ENCODE measurements at regions not wholly inside any gene's neighbourhood (a gene's known extent, or its start where the extent isn't known, plus 50 kb on each side); places are given as distances from the start of the nearest gene placed in this dataset.

- H3K36me3 Mint-ChIP-seq (ENCODE audit: low read depth) = no peaks in the 10 kb centered on the region
- H3K27ac Mint-ChIP-seq = no peak overlapping the region
- H3K9me3 Mint-ChIP-seq = peaks cover 7% of the 10 kb centered on the region
- Histone ChIP-seq H3K4me3 (ENCODE audit: low read length) (no peak overlapping the region), H3K27me3 (ENCODE audit: control insufficient read depth in 1 of 2, insufficient read depth in 2 of 2, low read length in 2 of 2) (no peaks in the 10 kb centered on the region), H3K4me1 (ENCODE audit: insufficient read depth, low read length) (no peaks in the 10 kb centered on the region), H3K9me3 (ENCODE audit: control insufficient read depth in 1 of 2, insufficient read depth in 1 of 2, low read length in 2 of 2) (peaks cover 0 to 7% of the 10 kb centered on the region in 2 experiments), H3K27ac (ENCODE audit: low read depth in 1 of 2, low read length in 2 of 2) (no peak overlapping the region), H3K36me3 (ENCODE audit: insufficient read depth, low read length) (no peaks in the 10 kb centered on the region)
- no peak overlapping the region for H3K4me3 Mint-ChIP-seq
- no peak for DNase-seq
- no peaks in the 10 kb centered on the region for H3K27me3 Mint-ChIP-seq
- intact Hi-C loops (cut with DNase I, micrococcal nuclease) = no loop called here
- ChIA-PET POLR2A (no interaction called here), CTCF (no interaction called here)
- no peak for TF ChIP-seq CTCF (IDR thresholded peaks at IDR 0.05)
- no peaks in the 10 kb centered on the region for H3K4me1 Mint-ChIP-seq (ENCODE audit: low read depth)
- no peak for ATAC-seq (ENCODE audit: poor library complexity)
Observed at GRCh38 chr2:79394485-79394859, 118.4 kb upstream of the CTNNA2 start.

DNA sequence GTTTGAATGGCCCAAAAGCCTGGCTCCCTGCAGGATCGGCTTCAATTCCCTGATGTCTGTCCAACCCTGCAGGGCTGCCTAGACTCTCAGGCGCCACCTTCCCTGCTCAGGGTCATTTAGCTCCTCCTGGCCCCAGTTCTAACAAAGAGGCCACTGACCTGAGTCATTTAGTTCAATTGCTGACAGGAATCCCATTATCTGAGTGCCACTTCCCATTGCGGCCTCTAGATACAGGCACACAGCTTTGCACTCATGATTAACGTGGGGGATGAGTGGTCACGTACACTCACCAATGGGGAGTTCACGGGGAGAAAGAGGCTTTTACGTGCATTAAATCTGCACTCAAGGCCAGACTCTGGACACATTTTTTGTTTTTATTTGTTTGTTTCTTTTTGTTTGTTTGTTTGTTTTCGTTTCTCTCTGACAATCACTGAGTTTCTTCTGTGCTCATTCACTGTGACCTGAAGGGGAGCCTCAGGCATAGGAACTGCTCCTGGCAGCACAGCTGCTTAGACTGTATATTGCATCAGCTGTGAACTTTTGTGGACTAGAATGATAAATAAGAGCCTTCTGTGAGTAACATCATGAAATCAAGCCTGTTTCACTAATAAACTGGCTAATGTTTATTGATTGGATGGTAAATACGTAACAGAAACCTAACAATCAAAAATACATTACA, 118.9 kb upstream of the CTNNA2 start:
- DNase-seq (no peak), ATAC-seq (ENCODE audit: poor library complexity) (no peak)
- Histone ChIP-seq H3K4me3 (ENCODE audit: low read length) (no peak overlapping the region), H3K27me3 (ENCODE audit: control insufficient read depth in 1 of 2, insufficient read depth in 2 of 2, low read length in 2 of 2) (no peaks in the 10 kb centered on the region), H3K36me3 (ENCODE audit: insufficient read depth, low read length) (no peaks in the 10 kb centered on the region), H3K9me3 (ENCODE audit: control insufficient read depth in 1 of 2, insufficient read depth in 1 of 2, low read length in 2 of 2) (peaks cover 0 to 7% of the 10 kb centered on the region in 2 experiments), H3K4me1 (ENCODE audit: insufficient read depth, low read length) (no peaks in the 10 kb centered on the region), H3K27ac (ENCODE audit: low read depth in 1 of 2, low read length in 2 of 2) (no peak overlapping the region)
- POLR2A ChIA-PET = no interaction called here
- CTCF ChIA-PET = no interaction called here
- H3K27me3 Mint-ChIP-seq = no peaks in the 10 kb centered on the region
- no peaks in the 10 kb centered on the region for H3K4me1 Mint-ChIP-seq (ENCODE audit: low read depth)
- H3K36me3 Mint-ChIP-seq (ENCODE audit: low read depth) = no peaks in the 10 kb centered on the region
- H3K4me3 Mint-ChIP-seq = no peak overlapping the region
- no peak for TF ChIP-seq CTCF (IDR thresholded peaks at IDR 0.05)
- H3K9me3 Mint-ChIP-seq = peaks cover 7% of the 10 kb centered on the region
- no peak overlapping the region for H3K27ac Mint-ChIP-seq
- intact Hi-C loops (cut with DNase I, micrococcal nuclease) = no loop called here

DNA sequence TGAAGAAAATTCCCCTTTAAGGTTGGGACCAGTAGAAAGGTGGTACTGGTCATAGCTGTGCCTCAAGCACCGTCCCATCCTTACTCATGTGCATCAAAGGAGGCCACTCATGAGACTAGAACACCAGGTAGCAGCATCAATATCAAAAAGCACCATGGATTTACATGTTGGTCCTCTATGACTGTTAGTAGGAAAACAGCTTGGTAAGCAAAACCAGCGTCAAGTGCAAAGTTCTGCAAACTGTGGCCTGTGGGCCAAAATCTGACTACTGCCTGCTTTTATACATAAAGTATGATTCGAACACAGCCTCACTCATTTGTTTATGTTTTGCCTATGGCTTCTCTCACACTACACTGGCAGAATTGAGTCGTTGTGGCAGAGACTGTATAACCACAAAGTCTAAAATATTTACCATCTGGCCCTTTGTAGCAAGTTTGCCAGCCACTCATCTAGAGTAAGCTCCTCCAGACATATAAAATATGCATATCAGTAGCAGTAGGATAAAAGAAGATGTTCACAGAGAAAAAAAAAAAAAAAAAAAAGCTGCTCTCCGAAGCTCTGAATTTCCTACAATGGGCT, 119.7 kb upstream of the CTNNA2 start:
- H3K4me3 Mint-ChIP-seq = no peak overlapping the region
- DNase-seq = no peak
- ChIA-PET CTCF (no interaction called here), POLR2A (no interaction called here)
- H3K27ac Mint-ChIP-seq = no peak overlapping the region
- Histone ChIP-seq H3K9me3 (ENCODE audit: control insufficient read depth in 1 of 2, insufficient read depth in 1 of 2, low read length in 2 of 2) (peaks cover 0 to 7% of the 10 kb centered on the region in 2 experiments), H3K27me3 (ENCODE audit: control insufficient read depth in 1 of 2, insufficient read depth in 2 of 2, low read length in 2 of 2) (no peaks in the 10 kb centered on the region), H3K4me1 (ENCODE audit: insufficient read depth, low read length) (no peaks in the 10 kb centered on the region), H3K4me3 (ENCODE audit: low read length) (no peak overlapping the region), H3K27ac (ENCODE audit: low read depth in 1 of 2, low read length in 2 of 2) (no peak overlapping the region), H3K36me3 (ENCODE audit: insufficient read depth, low read length) (no peaks in the 10 kb centered on the region)
- TF ChIP-seq CTCF (IDR thresholded peaks at IDR 0.05) = no peak
- H3K27me3 Mint-ChIP-seq = no peaks in the 10 kb centered on the region
- H3K9me3 Mint-ChIP-seq = peaks cover 7% of the 10 kb centered on the region
- no peaks in the 10 kb centered on the region for H3K4me1 Mint-ChIP-seq (ENCODE audit: low read depth)
- intact Hi-C loops (cut with DNase I, micrococcal nuclease) = no loop called here
- no peaks in the 10 kb centered on the region for H3K36me3 Mint-ChIP-seq (ENCODE audit: low read depth)
- ATAC-seq (ENCODE audit: poor library complexity) = no peak
